ENCODE measurements at regions not wholly inside any gene's neighbourhood (a gene's known extent, or its start where the extent isn't known, plus 50 kb on each side); places are given as distances from the start of the nearest gene placed in this dataset.
"Not testable (repeated sequence)": the region's sequence is repeated elsewhere in the genome, so short reads cannot be mapped to it uniquely, and the experiment has no call there.

- DNase-seq (ENCODE audit: low spot score): no peak
These were observed 51.6 kb upstream of the POMP start for GRCh38 chr13:28607187-28607955.

DNA sequence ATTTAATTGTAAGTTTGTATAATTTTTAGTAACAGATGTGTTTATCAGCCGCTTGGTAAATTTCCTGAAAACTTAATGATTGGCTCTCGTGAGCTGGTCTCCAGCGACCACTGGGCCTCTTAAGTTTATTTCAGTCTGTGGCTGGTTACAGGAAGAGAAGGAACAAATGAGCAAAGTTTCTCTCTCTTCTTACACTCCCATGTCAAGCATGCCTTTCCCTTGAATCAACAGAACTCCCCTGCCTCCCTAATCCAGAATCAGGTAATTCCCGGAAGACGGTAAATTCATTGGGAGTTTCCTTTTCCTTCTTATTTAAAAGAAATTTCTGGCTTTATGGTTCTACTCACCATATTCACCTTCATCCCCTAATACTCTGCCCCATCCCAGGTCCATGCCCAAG lies 52.5 kb upstream of the POMP start:
- DNase-seq (ENCODE audit: low spot score): no peak

- DNase-seq (ENCODE audit: low spot score): not testable (repeated sequence)
These were observed 53.8 kb upstream of the POMP start for GRCh38 chr13:28605147-28605546.

- DNase-seq (ENCODE audit: low spot score): no peak
These were observed 55.8 kb upstream of the POMP start for GRCh38 chr13:28603043-28603664.

- DNase-seq (ENCODE audit: low spot score): no peak
These were observed 56.4 kb upstream of the POMP start for GRCh38 chr13:28602580-28602979.

GRCh38 chr13:28601581-28601980 lies 57.3 kb upstream of the POMP start:
- DNase-seq (ENCODE audit: low spot score): no peak

- DNase-seq (ENCODE audit: low spot score): no peak
These were observed 61.3 kb upstream of the POMP start for GRCh38 chr13:28597641-28598040.

- no peak for DNase-seq (ENCODE audit: low spot score)
These were observed 68.5 kb upstream of the POMP start for GRCh38 chr13:28590461-28590860.

GRCh38 chr13:28588296-28588695 lies 70.6 kb upstream of the POMP start:
- DNase-seq (ENCODE audit: low spot score): no peak

GRCh38 chr13:28587174-28587540 lies 71.8 kb upstream of the POMP start:
- DNase-seq (ENCODE audit: low spot score): no peak

GRCh38 chr13:28586439-28587173 lies 72.3 kb upstream of the POMP start:
- no peak for DNase-seq (ENCODE audit: low spot score)

DNA sequence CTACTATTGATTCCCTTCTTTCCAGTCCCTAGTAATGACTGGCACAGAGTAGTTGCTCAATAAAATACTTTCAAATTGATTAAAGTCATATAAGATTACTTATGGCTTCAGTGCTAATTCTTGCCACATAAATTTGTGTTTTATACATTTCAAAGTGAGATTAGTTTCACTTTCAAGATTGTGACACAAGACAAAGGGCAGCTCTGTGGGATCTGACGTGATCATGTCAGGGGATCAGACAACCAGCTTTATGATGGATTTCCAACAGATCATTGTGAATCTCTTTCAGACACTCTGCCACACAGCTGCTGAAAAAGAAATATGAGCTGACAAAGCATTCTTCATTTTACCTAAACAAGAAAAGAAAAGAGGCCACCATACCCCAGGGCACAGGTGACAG lies 73.4 kb upstream of the POMP start:
- DNase-seq (ENCODE audit: low spot score): no peak

DNA sequence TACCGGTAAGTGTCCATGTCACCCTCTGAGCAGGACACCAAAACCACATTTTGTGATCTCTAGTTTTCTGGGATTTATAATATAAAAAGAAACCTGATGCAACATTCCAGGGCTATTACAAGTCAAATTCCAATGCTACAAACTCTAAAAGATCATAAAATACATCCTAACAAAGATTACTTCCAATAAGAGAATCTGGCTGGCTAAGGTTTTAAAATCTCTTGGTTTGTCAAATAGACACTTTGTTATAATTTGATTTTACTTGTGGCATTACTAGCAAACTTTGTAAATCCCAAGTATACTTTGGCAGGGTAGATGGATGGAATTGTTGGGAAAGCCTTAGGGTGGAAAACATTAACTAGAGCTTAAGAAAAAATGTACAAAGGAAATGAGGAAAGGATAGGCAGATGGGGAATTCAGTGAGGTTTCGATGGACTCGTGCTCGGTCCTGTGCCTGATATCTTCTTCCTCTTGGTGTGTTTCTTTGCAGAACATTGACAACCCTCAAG lies 74.0 kb upstream of the POMP start:
- DNase-seq (ENCODE audit: low spot score): peak; percentile 29

DNA sequence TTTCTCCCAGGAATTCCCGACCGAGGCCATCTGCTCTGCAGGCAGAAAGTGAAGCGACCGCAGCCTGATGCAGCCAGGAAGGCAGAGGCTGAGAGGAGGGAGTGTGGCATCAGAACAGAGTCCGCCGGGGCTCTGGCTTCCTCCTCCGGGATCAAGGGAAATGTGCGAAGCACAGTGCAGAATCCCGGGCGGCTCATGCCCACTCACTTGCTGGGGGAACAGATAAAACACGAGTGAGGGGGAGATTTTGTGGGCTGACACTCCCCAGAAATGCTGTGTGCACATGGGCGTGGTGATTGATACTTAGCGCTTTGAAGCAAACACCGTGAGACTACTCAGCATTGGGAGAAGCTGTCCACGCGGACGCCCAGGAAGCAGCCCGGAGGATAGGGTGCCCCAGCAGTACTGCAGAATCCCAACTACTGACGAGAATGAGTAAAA lies 75.3 kb upstream of the POMP start:
- DNase-seq (ENCODE audit: low spot score): no peak

GRCh38 chr13:28582892-28583240 lies 76.1 kb upstream of the POMP start:
- no peak for DNase-seq (ENCODE audit: low spot score)

DNA sequence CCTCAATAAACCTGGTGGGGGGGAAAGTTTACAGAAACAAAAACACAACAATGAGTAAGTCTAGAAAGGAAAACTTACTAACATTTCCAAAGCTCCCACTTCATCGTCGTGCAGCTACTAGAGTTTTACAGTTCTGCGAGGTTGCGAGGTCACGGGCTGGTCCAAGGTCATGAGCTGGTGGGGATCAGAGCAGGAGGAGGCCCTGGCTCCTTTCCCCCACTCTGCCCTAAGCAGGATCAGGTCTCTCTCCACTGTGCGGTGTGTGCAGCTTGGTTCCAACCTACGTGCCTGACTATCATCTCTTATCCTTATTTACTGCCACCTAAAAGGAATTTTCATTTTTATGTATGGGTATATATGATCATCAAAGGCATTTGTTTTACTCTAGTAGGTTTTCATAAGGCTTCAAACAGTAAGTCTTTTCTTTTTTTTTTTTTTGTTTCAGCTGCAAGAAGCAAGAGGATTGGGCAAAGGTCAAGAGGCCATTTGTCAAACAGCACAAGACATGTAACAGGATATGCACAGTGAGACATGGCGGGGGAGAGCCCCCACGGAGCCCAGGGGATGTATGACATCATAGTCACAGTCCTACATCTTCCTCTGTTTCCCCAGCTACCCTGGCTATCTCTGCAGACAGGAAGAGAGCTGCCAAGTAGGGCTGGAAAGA lies 76.6 kb upstream of the POMP start:
- DNase-seq (ENCODE audit: low spot score): no peak

DNA sequence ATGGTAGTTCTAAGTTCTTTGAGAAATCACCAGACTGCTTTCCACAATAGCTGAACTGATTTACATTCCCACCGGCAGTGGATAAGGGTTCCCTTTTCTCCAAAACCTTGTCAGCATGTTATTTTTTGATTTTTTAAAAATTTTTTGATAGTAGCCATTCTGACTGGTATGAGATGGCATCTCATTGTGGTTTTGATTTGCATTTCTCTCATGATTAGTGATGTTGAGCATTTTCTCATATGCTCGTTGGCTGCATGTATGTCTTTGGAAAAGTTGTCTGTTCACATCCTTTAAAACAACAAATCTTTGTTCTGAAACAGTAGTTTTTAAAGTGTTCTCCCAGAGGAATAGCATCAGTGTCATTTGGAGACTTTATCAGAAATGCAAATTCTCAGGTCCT lies 77.5 kb upstream of the POMP start:
- no peak for DNase-seq (ENCODE audit: low spot score)

GRCh38 chr13:28579736-28580135 lies 79.2 kb upstream of the POMP start:
- no peak for DNase-seq (ENCODE audit: low spot score)

DNA sequence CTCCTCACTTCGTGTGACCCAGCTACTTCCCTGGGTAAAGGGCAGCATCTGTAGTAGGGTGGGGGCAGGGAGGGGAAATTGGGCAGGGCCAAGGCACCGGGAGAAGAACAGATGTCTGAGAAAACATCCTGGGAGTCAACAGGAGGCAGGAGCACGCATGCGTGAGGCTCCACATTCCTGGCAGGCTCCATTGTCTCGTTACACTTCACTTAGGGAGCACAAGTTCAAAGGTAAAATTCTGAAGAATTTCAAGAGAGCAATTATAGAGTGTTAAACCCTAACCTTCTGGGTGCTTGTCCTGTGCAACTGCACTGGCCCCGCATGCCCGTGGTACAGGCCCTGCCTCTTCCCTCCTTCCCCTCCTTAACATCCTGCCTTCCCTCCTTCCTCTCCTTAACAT lies 79.6 kb upstream of the POMP start:
- no peak for DNase-seq (ENCODE audit: low spot score)

DNA sequence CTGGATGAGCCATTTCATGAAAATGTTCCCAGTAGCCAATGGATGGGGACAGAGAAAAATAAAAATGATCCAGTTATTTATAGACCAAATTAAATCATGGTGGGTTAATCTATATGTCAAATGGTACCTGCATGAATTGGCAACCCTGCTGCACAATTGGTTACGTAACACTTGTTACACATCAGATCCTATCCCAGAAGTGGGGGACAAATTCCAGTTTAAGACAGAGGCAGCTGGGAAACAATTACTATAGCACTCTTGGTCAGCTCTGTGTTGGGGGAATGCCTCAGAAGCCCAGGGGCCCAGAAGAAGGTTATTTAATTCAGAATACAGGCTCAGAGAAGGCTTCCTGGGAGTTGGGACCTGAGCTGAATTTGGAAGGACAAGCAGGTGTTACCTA lies 81.1 kb upstream of the FLT1 start:
- DNase-seq (ENCODE audit: low spot score): no peak

DNA sequence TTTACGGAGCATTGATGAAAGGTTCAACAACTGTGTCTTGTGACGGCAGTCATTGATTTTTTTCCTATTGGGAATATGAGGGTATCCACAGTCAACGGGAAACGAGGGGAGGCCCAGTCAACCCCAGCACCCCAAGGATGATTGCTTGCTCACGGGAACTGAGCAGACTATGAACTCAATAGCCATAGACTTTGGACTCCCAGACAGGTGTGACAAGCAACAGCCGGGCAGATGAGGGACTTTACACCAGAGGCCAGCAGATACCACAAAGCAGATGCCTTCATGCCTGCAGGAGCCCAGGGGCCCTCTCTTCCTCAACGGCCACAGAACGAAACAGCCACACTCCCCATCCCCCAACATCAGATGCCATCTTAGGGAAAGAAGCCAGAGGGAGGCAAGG lies 80.3 kb upstream of the FLT1 start:
- DNase-seq (ENCODE audit: low spot score): no peak

DNA sequence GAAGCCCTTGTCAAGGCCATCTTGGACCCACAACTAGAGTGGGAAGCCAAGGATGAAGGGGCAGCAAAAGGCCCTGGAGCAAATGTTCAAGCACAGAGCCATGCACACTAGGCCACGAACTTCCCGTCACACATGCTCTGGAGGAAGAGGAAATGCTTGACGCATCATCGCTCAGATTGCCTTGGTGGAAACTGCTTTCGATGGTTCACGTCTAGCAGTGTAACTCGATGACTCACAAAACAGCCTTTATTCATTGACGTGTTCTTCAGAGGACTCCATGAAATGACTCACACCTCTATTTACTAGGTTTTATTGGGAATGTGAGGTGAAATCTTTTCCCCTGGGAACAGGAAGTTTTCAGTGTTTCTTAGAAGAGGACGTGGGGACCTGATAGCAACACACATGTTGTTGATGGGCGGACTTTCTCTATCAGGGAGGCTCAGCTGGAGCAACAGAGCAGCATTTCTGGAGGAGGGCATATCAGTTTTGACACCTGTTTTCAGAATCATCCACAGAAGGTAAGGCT lies 79.8 kb upstream of the FLT1 start:
- DNase-seq (ENCODE audit: low spot score): peak; percentile 75
